Neural cell (in vitro differentiated cells): ENCODE measurements at regions not wholly inside any gene's neighbourhood (a gene's known extent, or its start where the extent isn't known, plus 50 kb on each side); places are given as distances from the start of the nearest gene placed in this dataset.

Experiments used
- H2AFZ ChIP-seq: fragments of 200-600, 300-800 bp; sonication (generic), shearing (Covaris generic); 2 replicates; pipeline ENCODE4 v1.6.0; 2014; ENCODE audit warnings: low read depth, mild to moderate bottlenecking, antibody characterized with exemption, low read length, moderate library complexity
- H3F3A ChIP-seq: fragments of 200-600 bp; shearing (Covaris generic); 2 replicates; pipeline ENCODE4 v1.6.1; 2016; ENCODE audit warnings: mild to moderate bottlenecking, moderate library complexity, mixed read lengths, antibody characterized with exemption, low read length; ENCODE audit not compliant: insufficient read depth, poor library complexity, severe bottlenecking
- H3K27ac ChIP-seq: fragments of 200-600, 300-800 bp; sonication (generic), shearing (Covaris generic); 2 replicates; pipeline ENCODE4 v1.5.1; 2014; ENCODE audit warnings: mild to moderate bottlenecking, low read length, moderate library complexity
- H3K27me3 ChIP-seq: fragments of 300-800, 200-600 bp; sonication (generic), shearing (Covaris generic); 2 replicates; pipeline ENCODE4 v1.6.0; 2014; ENCODE audit warnings: mild to moderate bottlenecking, low read depth, low read length, moderate library complexity; ENCODE audit not compliant: insufficient read depth
- H3K36me3 ChIP-seq: fragments of 300-800, 200-600 bp; sonication (generic), shearing (Covaris generic); 2 replicates; pipeline ENCODE4 v1.5.1; 2014; ENCODE audit warnings: mild to moderate bottlenecking, antibody characterized with exemption, low read length, moderate library complexity; ENCODE audit not compliant: insufficient read depth
- H3K4me2 ChIP-seq: fragments of 300-800, 200-600 bp; sonication (generic), shearing (Covaris generic); 2 replicates; pipeline ENCODE4 v1.6.0; 2014; ENCODE audit warnings: mild to moderate bottlenecking, low read length
- H3K4me3 ChIP-seq: fragments of 300-800, 200-600 bp; sonication (generic), shearing (Covaris generic); 2 replicates; pipeline ENCODE4 v1.5.1; 2014; ENCODE audit warnings: mild to moderate bottlenecking, low read length, moderate library complexity
- H3K79me2 ChIP-seq: fragments of 200-600 bp; shearing (Covaris generic); replicated peaks from 2 replicates; pipeline ENCODE4 v1.6.0; 2014; ENCODE audit warnings: mild to moderate bottlenecking, low read length, moderate library complexity; ENCODE audit not compliant: insufficient read depth
- H3K9ac ChIP-seq: fragments of 300-800, 200-600 bp; sonication (generic), shearing (Covaris generic); 2 replicates; pipeline ENCODE4 v1.6.1; 2016; ENCODE audit warnings: mild to moderate bottlenecking, low read length, mixed read lengths
- H3K9me2 ChIP-seq: fragments of 200-600 bp; shearing (Covaris generic); 2 replicates; pipeline ENCODE4 v1.6.1; 2016; ENCODE audit warnings: mild to moderate bottlenecking, low read length, mixed read lengths; ENCODE audit not compliant: insufficient read depth
- H3K9me3 ChIP-seq: fragments of 200-600, 300-800 bp; sonication (generic), shearing (Covaris generic); 2 replicates; pipeline ENCODE4 v1.6.1; 2016; ENCODE audit warnings: mild to moderate bottlenecking, mixed run types, low read length, moderate library complexity, mixed read lengths
- H4K20me1 ChIP-seq: fragments of 200-600 bp; shearing (Covaris generic); 2 replicates; pipeline ENCODE4 v1.6.1; 2016; ENCODE audit warnings: mild to moderate bottlenecking, mixed run types; ENCODE audit not compliant: insufficient read depth
- CTCF ChIP-seq: fragments of 450-650 bp; IDR thresholded peaks from 2 replicates; pipeline ENCODE4 v1.5.1; 2014; ENCODE audit warnings: antibody characterized with exemption, mild to moderate bottlenecking, moderate library complexity; ENCODE audit not compliant: poor library complexity, severe bottlenecking
- EP300 ChIP-seq: fragments of 450-650 bp; conservative IDR thresholded peaks from 2 replicates; pipeline ENCODE4 v1.6.1; 2014; ENCODE audit warnings: antibody characterized with exemption, mild to moderate bottlenecking, moderate library complexity; ENCODE audit not compliant: poor library complexity, severe bottlenecking
- EZH2 ChIP-seq: fragments of 200-600, 300-800 bp; shearing (Covaris generic), sonication (generic); IDR thresholded peaks from 2 replicates; pipeline ENCODE4 v1.6.1; 2014; ENCODE audit warnings: antibody characterized with exemption, low read length, borderline replicate concordance, mild to moderate bottlenecking; ENCODE audit not compliant: insufficient read depth, poor library complexity, severe bottlenecking
- MXI1 ChIP-seq: fragments of 450-650 bp; conservative IDR thresholded peaks from 2 replicates; pipeline ENCODE4 v1.6.1; 2014; ENCODE audit warnings: antibody characterized with exemption, mild to moderate bottlenecking; ENCODE audit not compliant: poor library complexity, severe bottlenecking
- POLR2AphosphoS5 ChIP-seq: IDR thresholded peaks from 2 replicates; pipeline ENCODE4 v1.6.1; 2012
- RAD21 ChIP-seq: fragments of 450-650 bp; conservative IDR thresholded peaks from 2 replicates; pipeline ENCODE4 v1.6.1; 2014; ENCODE audit warnings: antibody characterized with exemption, mild to moderate bottlenecking, moderate library complexity
- REST ChIP-seq: IDR thresholded peaks from 2 replicates; pipeline ENCODE4 v1.6.1; 2012; ENCODE audit warnings: borderline replicate concordance
- SMC3 ChIP-seq: fragments of 450-650 bp; conservative IDR thresholded peaks from 2 replicates; pipeline ENCODE4 v1.6.1; 2014; ENCODE audit warnings: antibody characterized with exemption, mild to moderate bottlenecking, moderate library complexity; ENCODE audit not compliant: poor library complexity
- TAF1 ChIP-seq: IDR thresholded peaks from 2 replicates; pipeline ENCODE4 v1.6.1; 2012; ENCODE audit warnings: low read depth

- Histone ChIP-seq H3K36me3 (no peaks in the 10 kb centered on the region), H3K9me2 (no peaks in the 10 kb centered on the region), H3K9me3 (no peaks in the 10 kb centered on the region), H3K9ac (no peak overlapping the region), H2AFZ (no peak overlapping the region), H3K4me3 (no peak overlapping the region), H3K79me2 (no peaks in the 10 kb centered on the region), H3K27me3 (no peaks in the 10 kb centered on the region), H3K27ac (no peak overlapping the region), H3K4me2 (no peak overlapping the region), H4K20me1 (no peaks in the 10 kb centered on the region), H3F3A (no peaks in the 10 kb centered on the region)
- no peak for TF ChIP-seq CTCF
- no peak for TF ChIP-seq POLR2AphosphoS5
- TF ChIP-seq REST, result no peak
- TF ChIP-seq EZH2, result no peak
- TF ChIP-seq EP300, result no peak
- TF ChIP-seq MXI1, result no peak
- no peak for TF ChIP-seq SMC3
- TF ChIP-seq RAD21, result no peak
- no peak for TF ChIP-seq TAF1
Observed at GRCh38 chr16:80263848-80264694, 276.7 kb upstream of the DYNLRB2 start.

- Histone ChIP-seq H3F3A (no peaks in the 10 kb centered on the region), H3K9me2 (no peaks in the 10 kb centered on the region), H3K36me3 (no peaks in the 10 kb centered on the region), H3K9ac (no peak overlapping the region), H3K79me2 (no peaks in the 10 kb centered on the region), H3K27me3 (no peaks in the 10 kb centered on the region), H3K27ac (no peak overlapping the region), H3K4me2 (no peak overlapping the region), H3K9me3 (no peaks in the 10 kb centered on the region), H2AFZ (no peak overlapping the region), H3K4me3 (no peak overlapping the region), H4K20me1 (no peaks in the 10 kb centered on the region)
- TF ChIP-seq REST (no peak), CTCF (no peak), POLR2AphosphoS5 (no peak), EP300 (no peak), EZH2 (no peak), MXI1 (no peak), SMC3 (no peak), TAF1 (no peak), RAD21 (no peak)
Observed at GRCh38 chr16:80263181-80263823, 277.5 kb upstream of the DYNLRB2 start.
